ENCODE measurements at regions not wholly inside any gene's neighbourhood (a gene's known extent, or its start where the extent isn't known, plus 50 kb on each side); places are given as distances from the start of the nearest gene placed in this dataset.

DNA sequence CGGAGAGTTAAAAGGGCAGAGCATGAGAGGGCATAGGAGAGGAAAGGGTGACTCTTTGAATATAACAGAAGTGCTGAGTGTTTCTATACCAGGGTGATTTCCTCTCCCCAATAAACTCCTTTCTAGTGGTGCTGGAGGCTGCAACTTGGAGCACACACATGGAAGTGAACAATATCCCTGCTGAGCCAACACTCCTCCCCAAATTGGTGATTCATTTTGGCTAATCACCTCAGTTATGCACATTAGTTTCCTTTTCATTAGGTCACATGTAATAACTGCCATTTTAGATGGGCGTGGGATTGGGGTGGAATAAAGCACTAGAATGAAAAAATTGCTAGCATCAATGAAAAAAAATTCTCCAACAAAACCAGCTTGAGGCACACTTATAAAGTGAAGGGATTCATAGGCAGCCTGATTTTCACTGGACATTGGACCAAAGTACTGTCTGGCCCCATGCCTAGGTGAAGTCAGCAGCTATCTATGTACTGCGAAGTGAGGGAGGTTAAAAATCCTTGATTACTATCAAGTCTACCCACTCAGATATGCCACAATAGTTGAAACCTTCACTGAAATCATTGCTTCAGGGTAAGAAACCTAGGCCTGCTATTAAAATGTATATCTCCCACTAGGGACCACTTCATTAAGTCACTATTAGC lies 174.0 kb downstream of the GLUD2 start:
- Mint-ChIP-seq H3K9me3 (no peaks in the 10 kb centered on the region), H3K27me3 (ENCODE audit: low read depth) (no peaks in the 10 kb centered on the region), H3K4me3 (no peak overlapping the region), H3K4me1 (ENCODE audit: low read depth) (no peaks in the 10 kb centered on the region), H3K27ac (no peak overlapping the region), H3K36me3 (ENCODE audit: low read depth) (no peaks in the 10 kb centered on the region)
- DNase-seq (ENCODE audit: low spot score), result no peak

DNA sequence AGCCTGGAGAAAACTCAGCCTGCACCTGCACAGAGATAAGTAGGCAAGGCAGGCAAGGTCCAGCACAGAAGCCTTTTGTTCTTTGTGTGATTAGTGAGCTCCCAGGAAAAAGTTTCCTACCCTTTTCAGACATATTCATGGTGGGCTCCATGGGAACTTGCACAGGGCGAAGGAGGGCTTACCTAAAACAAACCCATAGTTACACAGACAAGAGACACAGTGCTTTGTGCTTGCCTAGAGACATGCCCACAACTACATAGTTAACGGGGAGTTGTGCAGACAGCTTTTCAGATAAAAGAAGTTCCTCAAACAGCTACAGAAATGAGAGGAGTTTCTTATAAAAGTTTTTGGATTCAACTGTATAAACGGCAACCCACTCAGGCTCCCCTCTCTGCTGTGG lies 180.5 kb downstream of the GLUD2 start:
- Mint-ChIP-seq H3K9me3 (no peaks in the 10 kb centered on the region), H3K36me3 (ENCODE audit: low read depth) (no peaks in the 10 kb centered on the region), H3K4me3 (no peak overlapping the region), H3K4me1 (ENCODE audit: low read depth) (no peaks in the 10 kb centered on the region), H3K27ac (no peak overlapping the region), H3K27me3 (ENCODE audit: low read depth) (no peaks in the 10 kb centered on the region)
- DNase-seq (ENCODE audit: low spot score), result no peak

DNA sequence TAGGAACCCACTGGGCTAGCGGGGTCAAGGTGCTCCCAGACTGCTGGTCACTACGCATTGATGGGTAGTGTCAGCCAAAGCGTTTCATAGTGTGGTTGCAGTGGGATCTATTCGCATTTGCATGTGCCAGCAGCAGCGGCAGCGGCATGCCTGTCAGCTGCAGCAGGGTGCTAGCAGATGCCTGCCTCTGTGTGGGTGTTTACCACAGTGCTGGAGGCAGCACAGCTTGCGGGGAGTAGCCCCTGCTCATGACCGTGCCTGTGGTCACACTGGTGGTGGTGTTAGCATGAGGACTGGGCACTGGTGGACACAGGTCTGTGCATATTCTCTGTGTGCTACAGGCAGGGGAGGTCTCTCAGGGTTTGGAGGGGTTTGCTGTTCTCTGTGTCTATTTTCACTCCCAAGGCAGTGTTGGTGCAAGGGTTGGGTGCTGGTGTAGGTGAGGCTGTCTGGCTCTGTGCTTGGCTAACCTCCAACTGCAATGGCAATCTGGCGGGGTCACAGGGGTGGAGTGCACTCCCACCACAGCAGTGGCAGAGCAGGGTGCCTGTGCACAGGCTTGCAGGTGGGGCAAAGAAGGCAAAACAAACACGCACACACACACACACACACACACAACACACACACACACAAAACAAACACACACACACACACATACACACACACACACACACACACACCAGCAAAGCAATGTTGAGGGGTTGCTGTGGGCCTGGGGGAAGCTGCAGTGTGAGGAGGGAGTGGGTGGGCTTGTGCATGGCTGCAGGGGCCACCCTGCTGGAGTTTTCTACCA lies 184.4 kb downstream of the GLUD2 start:
- no peaks in the 10 kb centered on the region for H3K9me3 Mint-ChIP-seq
- no peak overlapping the region for H3K4me3 Mint-ChIP-seq
- no peaks in the 10 kb centered on the region for H3K27me3 Mint-ChIP-seq (ENCODE audit: low read depth)
- H3K4me1 Mint-ChIP-seq (ENCODE audit: low read depth), result no peaks in the 10 kb centered on the region
- no peak for DNase-seq (ENCODE audit: low spot score)
- no peak overlapping the region for H3K27ac Mint-ChIP-seq
- no peaks in the 10 kb centered on the region for H3K36me3 Mint-ChIP-seq (ENCODE audit: low read depth)

DNA sequence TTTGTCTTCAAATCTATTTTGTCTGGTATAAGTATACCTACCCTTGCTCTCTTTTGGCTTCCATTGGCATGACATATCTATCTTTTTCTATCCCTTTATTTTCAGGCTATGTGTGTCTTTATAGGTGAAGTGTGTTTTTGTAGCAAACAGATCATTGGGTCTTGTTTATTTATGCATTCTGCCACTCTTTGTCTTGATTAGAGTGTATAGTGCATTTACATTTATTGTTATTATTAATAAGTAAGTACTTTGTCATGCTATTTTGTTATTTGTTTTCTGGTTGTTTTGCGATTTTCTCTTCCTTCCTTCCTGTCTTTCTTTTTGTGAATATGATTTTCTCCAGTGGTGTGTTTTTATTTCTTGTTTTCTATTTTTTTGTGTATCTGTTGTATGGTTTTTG lies 188.6 kb downstream of the GLUD2 start:
- H3K36me3 Mint-ChIP-seq (ENCODE audit: low read depth), result no peaks in the 10 kb centered on the region
- no peak for DNase-seq (ENCODE audit: low spot score)
- no peak overlapping the region for H3K27ac Mint-ChIP-seq
- H3K4me3 Mint-ChIP-seq, result no peak overlapping the region
- no peaks in the 10 kb centered on the region for H3K4me1 Mint-ChIP-seq (ENCODE audit: low read depth)
- H3K9me3 Mint-ChIP-seq, result no peaks in the 10 kb centered on the region
- no peaks in the 10 kb centered on the region for H3K27me3 Mint-ChIP-seq (ENCODE audit: low read depth)

DNA sequence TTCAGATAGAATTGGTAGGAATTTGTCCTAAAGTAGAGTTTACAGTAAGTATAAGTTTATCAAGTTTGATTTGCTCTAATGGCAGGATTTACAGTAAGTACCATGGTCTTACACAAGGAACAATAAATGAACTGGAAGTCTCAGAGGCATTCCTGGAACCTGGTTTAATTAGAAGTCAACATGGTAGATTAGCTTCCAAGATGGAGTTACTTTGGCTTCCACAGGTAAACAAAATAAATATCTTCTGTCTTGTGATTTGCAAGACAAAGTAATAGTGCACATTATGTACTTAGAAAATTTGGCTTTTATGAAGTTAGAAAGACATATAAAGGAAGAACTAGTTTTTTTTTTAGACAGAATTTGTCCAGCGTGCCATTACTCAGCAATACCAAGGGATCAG lies 190.7 kb downstream of the GLUD2 start:
- no peaks in the 10 kb centered on the region for H3K27me3 Mint-ChIP-seq (ENCODE audit: low read depth)
- H3K9me3 Mint-ChIP-seq, result no peaks in the 10 kb centered on the region
- no peak overlapping the region for H3K4me3 Mint-ChIP-seq
- no peaks in the 10 kb centered on the region for H3K4me1 Mint-ChIP-seq (ENCODE audit: low read depth)
- no peak for DNase-seq (ENCODE audit: low spot score)
- no peaks in the 10 kb centered on the region for H3K36me3 Mint-ChIP-seq (ENCODE audit: low read depth)
- H3K27ac Mint-ChIP-seq, result no peak overlapping the region

DNA sequence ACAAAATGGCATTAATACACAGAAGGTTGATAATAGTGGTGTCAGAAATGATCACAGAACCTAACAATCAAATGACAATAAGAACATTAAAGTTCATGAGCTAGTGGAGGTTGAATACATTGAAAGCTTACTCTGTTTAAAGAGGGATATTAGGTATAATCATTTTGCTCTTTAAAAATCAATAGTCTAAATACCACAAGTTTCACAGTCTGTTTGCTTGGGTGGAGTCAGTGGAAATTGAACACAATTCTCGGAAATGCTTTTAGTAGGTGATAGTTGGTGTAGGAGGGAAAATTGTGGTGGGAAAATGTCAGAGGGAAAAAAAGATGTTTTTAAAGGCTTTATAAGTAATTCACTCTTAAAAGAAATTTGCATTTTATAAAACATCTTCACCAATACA lies 197.1 kb downstream of the GLUD2 start:
- Mint-ChIP-seq H3K4me3 (no peak overlapping the region), H3K4me1 (ENCODE audit: low read depth) (no peaks in the 10 kb centered on the region), H3K9me3 (peaks cover 4% of the 10 kb centered on the region), H3K27me3 (ENCODE audit: low read depth) (no peaks in the 10 kb centered on the region), H3K27ac (no peak overlapping the region), H3K36me3 (ENCODE audit: low read depth) (no peaks in the 10 kb centered on the region)
- no peak for DNase-seq (ENCODE audit: low spot score)

DNA sequence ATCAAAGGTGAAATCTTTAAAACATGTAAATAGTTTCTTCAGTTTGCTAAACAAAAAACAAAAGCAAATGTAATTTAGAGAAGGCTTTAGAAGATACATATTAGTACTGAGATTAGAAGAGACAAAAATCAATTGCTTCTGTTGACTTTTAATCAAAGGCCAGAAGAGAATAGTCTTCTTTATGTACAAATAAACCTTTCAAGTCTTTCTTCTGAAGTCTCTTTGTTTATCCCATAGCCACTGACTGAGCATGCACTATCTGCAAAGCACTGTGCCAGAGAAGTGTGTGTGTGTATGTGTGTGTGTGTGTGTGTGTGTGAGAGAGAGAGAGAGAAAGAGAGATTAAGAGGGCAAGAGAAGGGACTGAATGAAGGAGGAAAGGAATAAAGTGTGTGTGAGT lies 198.4 kb downstream of the GLUD2 start:
- Mint-ChIP-seq H3K9me3 (peaks cover 4% of the 10 kb centered on the region), H3K27ac (no peak overlapping the region), H3K27me3 (ENCODE audit: low read depth) (no peaks in the 10 kb centered on the region), H3K4me1 (ENCODE audit: low read depth) (no peaks in the 10 kb centered on the region), H3K4me3 (no peak overlapping the region), H3K36me3 (ENCODE audit: low read depth) (no peaks in the 10 kb centered on the region)
- DNase-seq (ENCODE audit: low spot score), result no peak

DNA sequence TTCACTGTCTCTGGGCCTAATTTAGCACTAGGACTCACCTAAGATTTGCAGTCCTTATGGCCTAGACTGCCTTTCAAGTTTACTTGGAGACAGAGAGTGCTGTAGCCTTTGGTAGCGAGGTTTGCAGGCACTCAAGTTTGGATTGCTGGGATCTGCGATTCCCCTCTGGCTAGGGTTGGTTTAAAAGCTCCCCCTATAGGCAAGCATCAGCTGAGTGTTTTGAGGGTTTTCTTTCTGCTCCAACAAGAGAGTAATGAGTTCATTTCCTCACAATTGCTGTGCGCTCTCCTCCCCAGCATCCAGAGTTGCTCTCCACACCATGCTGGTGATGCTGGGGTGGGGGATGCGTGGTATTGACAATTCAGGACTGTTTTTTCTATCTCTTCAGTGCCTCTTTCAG lies 206.9 kb downstream of the GLUD2 start:
- H3K27me3 Mint-ChIP-seq (ENCODE audit: low read depth), result no peaks in the 10 kb centered on the region
- no peaks in the 10 kb centered on the region for H3K4me1 Mint-ChIP-seq (ENCODE audit: low read depth)
- H3K9me3 Mint-ChIP-seq, result no peaks in the 10 kb centered on the region
- no peak for DNase-seq (ENCODE audit: low spot score)
- H3K36me3 Mint-ChIP-seq (ENCODE audit: low read depth), result no peaks in the 10 kb centered on the region
- no peak overlapping the region for H3K4me3 Mint-ChIP-seq
- H3K27ac Mint-ChIP-seq, result no peak overlapping the region

DNA sequence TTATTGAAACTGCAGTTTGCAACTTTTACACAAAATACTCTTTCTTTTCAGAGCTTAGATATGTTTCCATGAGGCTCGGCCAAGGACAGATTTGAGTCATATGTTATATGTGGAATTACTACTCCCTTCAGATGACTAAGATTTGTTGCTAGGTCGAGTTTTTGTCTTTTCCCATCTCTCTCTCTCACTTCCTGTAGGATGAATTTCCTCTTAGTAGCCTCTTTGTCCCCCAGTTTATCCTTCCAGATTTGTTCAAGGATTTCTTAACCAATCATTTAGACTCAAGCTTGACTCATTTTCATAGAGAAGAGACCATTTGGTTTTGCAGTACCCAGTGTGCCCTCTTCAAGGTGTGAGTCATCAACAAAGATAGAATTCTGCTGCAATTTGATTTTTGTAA lies 209.2 kb downstream of the GLUD2 start:
- H3K36me3 Mint-ChIP-seq (ENCODE audit: low read depth), result no peaks in the 10 kb centered on the region
- no peaks in the 10 kb centered on the region for H3K9me3 Mint-ChIP-seq
- no peaks in the 10 kb centered on the region for H3K4me1 Mint-ChIP-seq (ENCODE audit: low read depth)
- H3K27ac Mint-ChIP-seq, result no peak overlapping the region
- H3K27me3 Mint-ChIP-seq (ENCODE audit: low read depth), result no peaks in the 10 kb centered on the region
- H3K4me3 Mint-ChIP-seq, result no peak overlapping the region
- DNase-seq (ENCODE audit: low spot score), result no peak

DNA sequence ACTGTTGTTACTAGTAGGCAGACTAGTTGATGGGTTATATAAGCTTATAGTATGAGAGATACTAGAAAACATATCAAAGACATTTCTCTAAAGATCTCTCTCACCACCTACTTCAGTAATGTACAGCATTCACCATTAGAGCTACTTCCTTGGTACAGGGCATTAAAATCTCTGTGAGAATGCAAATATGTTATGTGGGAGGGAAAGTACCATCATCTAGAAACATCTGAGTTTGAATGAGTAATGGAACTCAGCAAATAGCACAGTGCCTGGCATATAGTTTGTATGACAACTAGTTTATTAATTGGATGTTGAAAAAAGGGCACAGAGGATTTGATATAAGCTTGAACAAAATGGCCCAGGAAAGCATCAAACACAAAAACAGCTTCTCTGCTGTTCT lies 211.1 kb downstream of the GLUD2 start:
- Mint-ChIP-seq H3K27ac (no peak overlapping the region), H3K36me3 (ENCODE audit: low read depth) (no peaks in the 10 kb centered on the region), H3K9me3 (no peaks in the 10 kb centered on the region), H3K4me1 (ENCODE audit: low read depth) (no peaks in the 10 kb centered on the region), H3K27me3 (ENCODE audit: low read depth) (no peaks in the 10 kb centered on the region), H3K4me3 (no peak overlapping the region)
- no peak for DNase-seq (ENCODE audit: low spot score)

DNA sequence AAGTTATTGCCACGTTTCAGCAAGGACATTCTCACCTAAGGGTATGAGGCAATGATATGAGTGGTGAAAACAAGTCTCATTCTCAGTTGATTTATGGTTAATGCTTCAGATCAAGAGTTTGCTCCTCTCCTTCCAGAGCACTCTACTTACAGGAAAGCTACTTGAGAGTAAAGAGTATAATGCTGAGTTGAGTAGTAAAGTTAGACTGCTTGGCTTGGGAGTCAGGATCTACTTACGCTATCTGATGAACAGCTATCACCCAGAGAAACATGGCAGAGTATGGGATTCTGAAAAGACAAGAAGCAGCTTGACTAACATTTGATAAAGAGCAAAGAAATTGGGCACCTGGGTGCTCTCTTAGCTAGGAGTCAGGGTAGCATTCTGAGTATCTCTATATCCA lies 211.8 kb downstream of the GLUD2 start:
- no peaks in the 10 kb centered on the region for H3K27me3 Mint-ChIP-seq (ENCODE audit: low read depth)
- no peak overlapping the region for H3K27ac Mint-ChIP-seq
- H3K4me1 Mint-ChIP-seq (ENCODE audit: low read depth), result no peaks in the 10 kb centered on the region
- no peaks in the 10 kb centered on the region for H3K36me3 Mint-ChIP-seq (ENCODE audit: low read depth)
- DNase-seq (ENCODE audit: low spot score), result no peak
- no peaks in the 10 kb centered on the region for H3K9me3 Mint-ChIP-seq
- no peak overlapping the region for H3K4me3 Mint-ChIP-seq

DNA sequence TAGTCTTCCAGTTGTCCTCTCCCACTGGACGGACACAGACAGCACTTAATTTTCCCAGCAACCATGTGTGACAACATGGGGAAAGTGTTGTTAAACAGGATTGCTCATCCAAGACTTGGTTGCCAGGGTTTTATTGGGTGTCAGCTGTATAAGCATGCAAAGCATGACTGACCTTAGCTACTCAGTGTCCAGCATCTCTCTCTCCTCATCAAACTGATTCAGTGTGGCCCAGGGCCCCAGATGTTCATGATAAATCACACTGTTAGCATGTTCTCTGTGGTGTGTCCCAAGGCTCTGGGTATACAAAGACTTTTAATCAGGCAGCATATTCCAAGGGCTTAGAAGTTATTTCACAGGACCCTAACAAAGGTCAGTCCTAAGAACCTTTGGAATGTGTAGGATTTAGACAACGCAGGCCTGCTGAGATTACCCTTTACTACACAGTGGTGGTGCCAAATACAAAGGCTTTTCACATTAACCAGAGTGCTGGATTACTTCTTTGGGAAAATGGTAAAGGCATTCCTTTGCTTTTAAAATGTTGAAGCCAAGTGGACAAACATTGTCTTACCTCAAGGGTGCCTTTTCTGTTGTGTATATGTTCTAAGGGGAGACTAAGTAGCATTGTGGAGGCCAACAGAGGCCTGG lies 213.3 kb downstream of the GLUD2 start:
- H3K27me3 Mint-ChIP-seq (ENCODE audit: low read depth), result no peaks in the 10 kb centered on the region
- H3K27ac Mint-ChIP-seq, result no peak overlapping the region
- no peak for DNase-seq (ENCODE audit: low spot score)

DNA sequence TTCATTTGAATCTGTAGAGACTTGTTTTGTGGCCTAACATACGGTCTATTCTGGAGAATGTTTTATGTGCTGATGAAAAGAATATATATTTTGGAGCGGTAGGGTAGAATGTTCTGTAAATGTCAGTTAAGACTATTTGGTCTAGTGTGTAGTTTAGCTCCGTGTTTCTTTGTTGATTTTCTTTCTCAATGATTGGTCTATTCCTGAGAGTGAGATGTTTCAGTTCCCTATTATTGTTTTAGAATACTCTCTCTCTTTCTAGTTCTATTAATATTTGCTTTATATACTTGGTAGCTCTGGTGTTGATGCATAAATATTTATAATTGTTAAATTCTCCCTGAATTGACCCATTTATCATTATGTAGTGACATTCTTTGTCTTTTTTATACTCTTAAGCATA lies 236.5 kb downstream of the GLUD2 start:
- H3K27me3 Mint-ChIP-seq (ENCODE audit: low read depth), result peaks cover 2% of the 10 kb centered on the region
- DNase-seq (ENCODE audit: low spot score), result no peak
- no peak overlapping the region for H3K27ac Mint-ChIP-seq
- no peak overlapping the region for H3K4me3 Mint-ChIP-seq
- peaks cover 7% of the 10 kb centered on the region for H3K9me3 Mint-ChIP-seq
- H3K36me3 Mint-ChIP-seq (ENCODE audit: low read depth), result no peaks in the 10 kb centered on the region
- no peaks in the 10 kb centered on the region for H3K4me1 Mint-ChIP-seq (ENCODE audit: low read depth)

More for the DNA sequence above, 213.3 kb downstream of the GLUD2 start:
- no peaks in the 10 kb centered on the region for H3K9me3 Mint-ChIP-seq
- H3K4me1 Mint-ChIP-seq (ENCODE audit: low read depth), result no peaks in the 10 kb centered on the region
- no peak overlapping the region for H3K4me3 Mint-ChIP-seq
- H3K36me3 Mint-ChIP-seq (ENCODE audit: low read depth), result no peaks in the 10 kb centered on the region

DNA sequence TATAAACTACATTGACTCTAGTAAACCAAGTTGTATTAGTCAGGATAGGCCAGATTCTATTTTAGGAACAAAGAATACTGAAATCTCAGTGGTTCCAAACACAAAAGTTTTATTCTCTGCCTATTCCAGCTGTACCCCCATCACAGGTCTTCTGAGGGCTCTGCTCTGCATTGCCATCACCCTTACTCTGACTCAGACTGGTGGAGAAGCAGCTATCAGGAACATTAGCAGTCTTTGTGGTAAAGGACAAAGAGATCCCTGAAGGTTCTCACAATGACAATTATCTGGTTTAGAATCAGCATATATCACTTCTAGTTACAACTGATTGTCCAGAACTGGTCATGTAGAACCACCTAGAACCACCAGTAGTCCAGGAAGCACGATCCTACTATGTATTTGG lies 251.1 kb downstream of the GLUD2 start:
- no peak overlapping the region for H3K27ac Mint-ChIP-seq
- H3K36me3 Mint-ChIP-seq (ENCODE audit: low read depth), result no peaks in the 10 kb centered on the region
- no peaks in the 10 kb centered on the region for H3K9me3 Mint-ChIP-seq
- no peaks in the 10 kb centered on the region for H3K27me3 Mint-ChIP-seq (ENCODE audit: low read depth)
- no peaks in the 10 kb centered on the region for H3K4me1 Mint-ChIP-seq (ENCODE audit: low read depth)
- no peak overlapping the region for H3K4me3 Mint-ChIP-seq
- DNase-seq (ENCODE audit: low spot score), result no peak

Data from T-helper 2 cell treated with Interferon-gamma antibody and Interleukin-4, amounts not matched to agents 5 μg/mL and 100 μg/mL, for 36 hours (primary cell).